ENCODE measurements at regions not wholly inside any gene's neighbourhood (a gene's known extent, or its start where the extent isn't known, plus 50 kb on each side); places are given as distances from the start of the nearest gene placed in this dataset.

DNA sequence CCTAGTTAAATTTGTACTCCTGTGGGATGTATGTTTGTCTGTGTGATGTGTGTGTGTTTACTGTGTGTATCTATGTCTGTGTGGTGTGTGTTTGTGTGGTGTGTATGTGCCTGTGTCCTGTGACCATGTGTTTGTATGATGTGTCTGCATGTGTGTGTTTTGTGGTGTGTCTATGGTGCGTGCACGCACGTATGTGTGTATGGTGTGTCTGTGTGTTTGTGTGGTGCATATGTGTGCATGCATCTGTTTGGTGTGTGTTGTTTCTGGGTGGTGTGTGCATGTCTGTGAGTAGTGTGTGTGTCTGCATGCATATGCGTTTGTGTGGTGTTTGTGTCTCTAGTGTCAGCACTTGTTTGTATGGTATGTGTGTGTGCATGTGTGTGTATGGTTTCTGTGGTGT is 174.2 kb upstream of the RBFOX1 start:
- Histone ChIP-seq H3K27me3 (ENCODE audit: control insufficient read depth in 3 of 3, insufficient read depth in 3 of 3, low read length in 3 of 3) (no peaks in the 10 kb centered on the region), H3K9ac (ENCODE audit: low read depth in 1 of 3, low read length in 3 of 3) (no peak overlapping the region), H3K36me3 (ENCODE audit: control insufficient read depth in 3 of 3, insufficient read depth in 3 of 3, low read length in 3 of 3) (no peaks in the 10 kb centered on the region), H3K9me3 (ENCODE audit: control insufficient read depth in 3 of 3, low read length in 3 of 3) (no peaks in the 10 kb centered on the region), H3K27ac (ENCODE audit: low read depth, low read length) (no peak overlapping the region), H3K4me1 (ENCODE audit: control insufficient read depth in 3 of 3, insufficient read depth in 3 of 3, low read length in 3 of 3) (no peaks in the 10 kb centered on the region), H3K4me3 (ENCODE audit: low read length in 3 of 3) (no peak overlapping the region)

DNA sequence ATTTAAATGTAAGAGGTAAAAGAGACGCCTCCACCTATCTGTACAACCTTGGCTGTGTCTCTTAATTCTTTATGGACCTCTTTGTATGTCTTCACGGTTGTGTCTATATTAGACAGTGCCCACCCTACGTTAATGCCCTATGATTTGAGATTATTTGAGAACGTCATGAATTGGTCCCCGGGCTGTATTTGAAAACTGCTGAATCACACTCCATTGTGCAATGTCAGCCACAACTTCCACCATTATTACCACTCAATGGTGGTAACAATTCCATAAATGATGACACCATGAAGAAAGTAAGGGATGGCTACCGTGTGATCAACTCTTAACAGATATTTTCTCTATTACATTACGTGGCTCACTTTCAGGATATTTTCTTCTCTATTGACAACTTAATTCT is 182.4 kb upstream of the RBFOX1 start:
- Histone ChIP-seq H3K9ac (ENCODE audit: low read depth in 1 of 3, low read length in 3 of 3) (no peak overlapping the region), H3K36me3 (ENCODE audit: control insufficient read depth in 3 of 3, insufficient read depth in 3 of 3, low read length in 3 of 3) (no peaks in the 10 kb centered on the region)

DNA sequence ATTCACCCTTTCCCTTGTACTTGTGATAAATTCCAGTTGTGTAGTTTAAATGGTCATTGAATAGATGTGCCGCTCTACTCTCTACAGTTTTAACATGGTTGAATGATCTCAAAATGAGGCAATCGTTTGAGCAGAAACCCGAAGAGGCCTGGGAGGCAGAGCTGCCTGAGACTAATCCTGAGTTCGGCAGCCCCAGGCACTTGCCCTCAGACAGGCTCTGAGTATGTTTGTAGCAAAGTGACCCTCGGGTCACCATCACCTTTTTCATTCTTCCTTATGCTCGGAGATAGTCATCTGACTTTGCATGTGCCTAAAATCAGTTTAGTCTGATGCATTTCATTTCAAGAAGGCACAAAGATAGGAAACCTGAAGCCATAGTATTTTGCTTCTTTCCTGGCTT is 184.0 kb upstream of the RBFOX1 start:
- Histone ChIP-seq H3K36me3 (ENCODE audit: control insufficient read depth in 3 of 3, insufficient read depth in 3 of 3, low read length in 3 of 3) (no peaks in the 10 kb centered on the region), H3K27me3 (ENCODE audit: control insufficient read depth in 3 of 3, insufficient read depth in 3 of 3, low read length in 3 of 3) (no peaks in the 10 kb centered on the region), H3K4me1 (ENCODE audit: control insufficient read depth in 3 of 3, insufficient read depth in 3 of 3, low read length in 3 of 3) (no peaks in the 10 kb centered on the region), H3K27ac (ENCODE audit: low read depth, low read length) (no peak overlapping the region), H3K9ac (ENCODE audit: low read depth in 1 of 3, low read length in 3 of 3) (no peak overlapping the region), H3K9me3 (ENCODE audit: control insufficient read depth in 3 of 3, low read length in 3 of 3) (no peaks in the 10 kb centered on the region), H3K4me3 (ENCODE audit: low read length in 3 of 3) (no peak overlapping the region)

More for the DNA sequence above, 182.4 kb upstream of the RBFOX1 start:
- Histone ChIP-seq H3K9me3 (ENCODE audit: control insufficient read depth in 3 of 3, low read length in 3 of 3) (no peaks in the 10 kb centered on the region), H3K27ac (ENCODE audit: low read depth, low read length) (no peak overlapping the region), H3K4me3 (ENCODE audit: low read length in 3 of 3) (no peak overlapping the region), H3K27me3 (ENCODE audit: control insufficient read depth in 3 of 3, insufficient read depth in 3 of 3, low read length in 3 of 3) (no peaks in the 10 kb centered on the region), H3K4me1 (ENCODE audit: control insufficient read depth in 3 of 3, insufficient read depth in 3 of 3, low read length in 3 of 3) (no peaks in the 10 kb centered on the region)

DNA sequence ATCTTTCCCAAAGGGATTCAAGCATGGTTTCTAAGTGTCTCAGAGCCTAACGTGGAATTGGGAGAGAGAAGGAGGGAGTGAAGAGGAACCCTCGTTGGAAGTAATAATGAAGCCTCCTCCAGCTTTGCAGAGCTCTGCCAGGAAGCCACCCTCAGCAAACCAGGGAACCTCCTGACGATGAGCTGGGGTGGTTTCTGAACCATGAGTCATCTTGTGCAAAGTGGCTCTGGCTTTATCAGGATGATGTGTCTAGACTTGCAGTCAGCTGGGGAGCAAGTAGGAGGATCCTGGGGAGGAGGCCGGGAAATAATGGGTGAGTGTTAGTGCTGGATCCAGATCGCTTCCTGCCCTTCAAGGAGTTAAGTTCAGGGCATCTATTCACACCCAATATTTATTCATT is 191.7 kb upstream of the RBFOX1 start:
- no peaks in the 10 kb centered on the region for H3K9me3 ChIP-seq (ENCODE audit: control insufficient read depth in 3 of 3, low read length in 3 of 3)

DNA sequence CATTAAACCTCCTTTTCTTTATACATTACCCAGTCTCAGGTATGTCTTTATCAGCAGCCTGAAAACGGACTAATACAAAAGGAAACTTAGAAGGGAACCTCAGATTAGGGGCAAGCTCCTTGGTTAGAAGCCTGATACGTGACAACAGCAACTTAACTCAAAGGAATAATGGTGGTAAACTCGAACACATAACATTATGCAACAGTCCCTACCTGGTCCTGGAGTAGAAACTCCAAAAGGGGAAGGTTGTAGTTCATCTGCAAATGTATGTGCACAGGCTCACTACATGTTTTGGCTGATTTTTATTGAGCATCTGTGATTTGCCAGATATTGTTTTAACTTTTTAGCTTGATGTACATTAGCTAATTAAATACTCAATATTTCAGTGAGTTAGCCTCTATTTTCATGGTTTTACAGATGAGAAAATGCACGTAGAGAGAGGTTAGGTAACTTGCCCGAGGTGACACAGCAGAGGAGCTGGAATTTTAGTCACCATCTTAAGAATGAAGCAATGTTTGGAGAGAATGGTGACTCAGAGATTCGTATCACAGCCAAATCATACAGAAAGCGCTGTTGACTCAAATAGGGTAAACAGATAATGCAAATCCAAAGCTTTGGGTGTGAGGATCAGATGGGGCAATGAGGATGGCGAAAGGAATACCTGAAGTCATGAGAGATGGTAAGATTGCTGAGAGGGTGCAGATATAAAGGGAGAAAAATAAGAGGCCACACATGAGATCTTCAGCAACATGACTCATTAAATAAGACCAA is 194.9 kb upstream of the RBFOX1 start:
- no peak overlapping the region for H3K9ac ChIP-seq (ENCODE audit: low read depth in 1 of 3, low read length in 3 of 3)
- H3K27ac ChIP-seq (ENCODE audit: low read depth, low read length), result no peak overlapping the region
- H3K27me3 ChIP-seq (ENCODE audit: control insufficient read depth in 3 of 3, insufficient read depth in 3 of 3, low read length in 3 of 3), result no peaks in the 10 kb centered on the region
- H3K36me3 ChIP-seq (ENCODE audit: control insufficient read depth in 3 of 3, insufficient read depth in 3 of 3, low read length in 3 of 3), result no peaks in the 10 kb centered on the region
- H3K4me1 ChIP-seq (ENCODE audit: control insufficient read depth in 3 of 3, insufficient read depth in 3 of 3, low read length in 3 of 3), result no peaks in the 10 kb centered on the region
- no peak overlapping the region for H3K4me3 ChIP-seq (ENCODE audit: low read length in 3 of 3)
- no peaks in the 10 kb centered on the region for H3K9me3 ChIP-seq (ENCODE audit: control insufficient read depth in 3 of 3, low read length in 3 of 3)

More for the DNA sequence above, 191.7 kb upstream of the RBFOX1 start:
- H3K9ac ChIP-seq (ENCODE audit: low read depth in 1 of 3, low read length in 3 of 3), result no peak overlapping the region
- no peaks in the 10 kb centered on the region for H3K27me3 ChIP-seq (ENCODE audit: control insufficient read depth in 3 of 3, insufficient read depth in 3 of 3, low read length in 3 of 3)
- H3K36me3 ChIP-seq (ENCODE audit: control insufficient read depth in 3 of 3, insufficient read depth in 3 of 3, low read length in 3 of 3), result no peaks in the 10 kb centered on the region
- no peak overlapping the region for H3K4me3 ChIP-seq (ENCODE audit: low read length in 3 of 3)
- H3K4me1 ChIP-seq (ENCODE audit: control insufficient read depth in 3 of 3, insufficient read depth in 3 of 3, low read length in 3 of 3), result no peaks in the 10 kb centered on the region
- H3K27ac ChIP-seq (ENCODE audit: low read depth, low read length), result no peak overlapping the region

DNA sequence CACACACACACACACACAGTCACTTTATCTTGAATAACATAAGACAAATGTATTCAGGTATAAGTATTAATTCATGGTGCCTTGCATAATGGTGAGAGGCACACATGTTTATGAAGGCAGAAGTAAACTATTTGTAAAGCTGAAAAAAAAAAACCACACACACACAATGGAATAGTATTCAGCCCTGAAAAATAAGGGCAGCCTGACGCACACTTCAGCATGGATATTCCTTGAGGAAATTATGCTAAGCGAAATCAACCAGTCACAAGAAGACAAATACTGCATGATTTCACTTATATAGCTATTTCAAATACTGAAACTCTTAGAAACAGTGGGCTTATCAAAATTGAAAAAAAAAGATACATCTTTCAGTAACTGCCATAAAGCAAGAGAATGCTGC is 200.2 kb upstream of the RBFOX1 start:
- Histone ChIP-seq H3K9me3 (ENCODE audit: control insufficient read depth in 3 of 3, low read length in 3 of 3) (no peaks in the 10 kb centered on the region), H3K27ac (ENCODE audit: low read depth, low read length) (no peak overlapping the region), H3K9ac (ENCODE audit: low read depth in 1 of 3, low read length in 3 of 3) (no peak overlapping the region), H3K4me1 (ENCODE audit: control insufficient read depth in 3 of 3, insufficient read depth in 3 of 3, low read length in 3 of 3) (no peaks in the 10 kb centered on the region), H3K36me3 (ENCODE audit: control insufficient read depth in 3 of 3, insufficient read depth in 3 of 3, low read length in 3 of 3) (no peaks in the 10 kb centered on the region), H3K4me3 (ENCODE audit: low read length in 3 of 3) (no peak overlapping the region), H3K27me3 (ENCODE audit: control insufficient read depth in 3 of 3, insufficient read depth in 3 of 3, low read length in 3 of 3) (no peaks in the 10 kb centered on the region)

DNA sequence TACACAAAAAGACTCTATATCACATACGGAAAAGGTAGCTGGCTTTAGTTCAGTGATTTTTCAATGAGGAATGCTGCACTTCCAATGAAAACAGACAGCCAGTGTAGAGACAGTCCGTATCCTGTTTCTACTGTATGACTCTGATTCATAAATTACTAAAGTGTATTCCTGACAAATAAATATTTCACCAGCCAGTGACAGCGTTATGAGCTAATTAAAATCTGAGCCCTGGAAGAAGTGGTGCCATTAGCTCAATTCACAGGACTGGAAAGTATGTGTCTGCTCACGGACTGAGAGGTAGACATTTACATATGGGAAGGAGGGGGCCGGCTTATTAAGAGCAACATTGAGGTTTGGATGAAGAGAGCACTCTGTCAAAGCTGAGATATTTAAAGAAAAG is 207.9 kb upstream of the RBFOX1 start:
- no peak overlapping the region for H3K9ac ChIP-seq (ENCODE audit: low read depth in 1 of 3, low read length in 3 of 3)
- H3K36me3 ChIP-seq (ENCODE audit: control insufficient read depth in 3 of 3, insufficient read depth in 3 of 3, low read length in 3 of 3), result no peaks in the 10 kb centered on the region
- H3K4me1 ChIP-seq (ENCODE audit: control insufficient read depth in 3 of 3, insufficient read depth in 3 of 3, low read length in 3 of 3), result no peaks in the 10 kb centered on the region
- no peak overlapping the region for H3K27ac ChIP-seq (ENCODE audit: low read depth, low read length)
- H3K4me3 ChIP-seq (ENCODE audit: low read length in 3 of 3), result no peak overlapping the region
- H3K9me3 ChIP-seq (ENCODE audit: control insufficient read depth in 3 of 3, low read length in 3 of 3), result no peaks in the 10 kb centered on the region
- H3K27me3 ChIP-seq (ENCODE audit: control insufficient read depth in 3 of 3, insufficient read depth in 3 of 3, low read length in 3 of 3), result no peaks in the 10 kb centered on the region

DNA sequence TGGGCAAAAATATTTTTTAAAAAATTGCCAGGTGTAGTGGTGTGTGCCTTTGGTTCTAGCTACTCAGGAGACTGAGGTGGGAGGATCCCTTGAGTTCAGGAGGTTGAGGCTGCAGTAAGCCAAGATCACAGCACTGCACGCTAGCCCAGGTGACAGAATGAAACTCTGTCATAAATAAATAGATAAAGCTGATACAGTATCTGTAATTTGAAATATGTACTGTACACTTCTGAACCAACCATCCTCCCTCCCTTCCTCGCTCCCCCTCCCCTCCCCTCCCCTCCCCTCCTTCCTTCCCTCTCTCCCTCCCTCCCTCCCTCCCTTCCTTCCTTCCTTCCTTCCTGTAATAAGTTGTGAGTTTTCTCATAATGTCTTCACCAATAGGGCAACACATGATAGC is 208.4 kb upstream of the RBFOX1 start:
- H3K9me3 ChIP-seq (ENCODE audit: control insufficient read depth in 3 of 3, low read length in 3 of 3), result no peaks in the 10 kb centered on the region
- H3K27me3 ChIP-seq (ENCODE audit: control insufficient read depth in 3 of 3, insufficient read depth in 3 of 3, low read length in 3 of 3), result no peaks in the 10 kb centered on the region
- H3K36me3 ChIP-seq (ENCODE audit: control insufficient read depth in 3 of 3, insufficient read depth in 3 of 3, low read length in 3 of 3), result no peaks in the 10 kb centered on the region
- no peak overlapping the region for H3K9ac ChIP-seq (ENCODE audit: low read depth in 1 of 3, low read length in 3 of 3)
- no peaks in the 10 kb centered on the region for H3K4me1 ChIP-seq (ENCODE audit: control insufficient read depth in 3 of 3, insufficient read depth in 3 of 3, low read length in 3 of 3)
- H3K27ac ChIP-seq (ENCODE audit: low read depth, low read length), result no peak overlapping the region
- H3K4me3 ChIP-seq (ENCODE audit: low read length in 3 of 3), result no peak overlapping the region

DNA sequence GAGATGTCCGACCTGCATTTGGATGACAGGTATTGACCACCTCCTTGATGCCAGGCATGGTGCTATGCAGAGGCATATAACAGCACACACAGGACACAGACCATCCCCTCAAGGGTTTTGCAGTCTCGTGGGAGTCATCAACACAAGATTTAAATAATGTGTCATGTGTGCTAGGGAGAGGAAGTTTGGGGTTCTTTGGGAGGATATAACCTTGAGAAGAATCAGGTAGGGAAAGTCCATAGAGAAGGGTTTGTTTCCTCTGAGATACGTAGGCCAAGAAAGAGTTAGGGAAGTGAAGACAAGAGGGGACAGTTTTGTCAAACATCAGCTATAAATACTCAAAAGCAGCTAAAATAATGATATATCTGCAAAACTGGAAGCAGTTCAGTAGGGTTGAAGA is 215.9 kb upstream of the RBFOX1 start:
- Histone ChIP-seq H3K9me3 (ENCODE audit: control insufficient read depth in 3 of 3, low read length in 3 of 3) (peaks cover 0 to 2% (median 0%) of the 10 kb centered on the region in 3 donors), H3K36me3 (ENCODE audit: control insufficient read depth in 3 of 3, insufficient read depth in 3 of 3, low read length in 3 of 3) (no peaks in the 10 kb centered on the region), H3K4me3 (ENCODE audit: low read length in 3 of 3) (no peak overlapping the region), H3K4me1 (ENCODE audit: control insufficient read depth in 3 of 3, insufficient read depth in 3 of 3, low read length in 3 of 3) (no peaks in the 10 kb centered on the region), H3K9ac (ENCODE audit: low read depth in 1 of 3, low read length in 3 of 3) (no peak overlapping the region), H3K27ac (ENCODE audit: low read depth, low read length) (no peak overlapping the region), H3K27me3 (ENCODE audit: control insufficient read depth in 3 of 3, insufficient read depth in 3 of 3, low read length in 3 of 3) (no peaks in the 10 kb centered on the region)

DNA sequence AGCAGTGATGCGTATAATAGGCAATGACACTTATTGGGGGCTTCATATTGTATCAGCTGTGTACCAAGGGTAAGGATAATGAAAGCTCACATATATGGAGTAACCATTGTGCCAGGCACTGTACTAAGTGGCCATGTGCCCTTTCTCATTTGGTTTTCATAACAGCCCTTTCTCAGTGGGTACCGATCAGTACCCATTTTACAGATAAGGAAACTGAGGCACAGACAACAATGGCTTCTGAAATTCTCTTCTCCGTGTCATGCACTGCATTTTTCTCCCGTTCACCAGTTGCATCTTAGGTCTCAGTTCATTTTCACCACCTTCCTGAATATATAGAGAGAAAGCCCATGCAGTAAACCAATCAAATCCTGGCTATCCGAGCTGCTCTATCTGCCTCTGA is 216.7 kb upstream of the RBFOX1 start:
- H3K4me3 ChIP-seq (ENCODE audit: low read length in 3 of 3), result no peak overlapping the region
- peaks cover 0 to 2% (median 0%) of the 10 kb centered on the region in 3 donors for H3K9me3 ChIP-seq (ENCODE audit: control insufficient read depth in 3 of 3, low read length in 3 of 3)
- no peak overlapping the region for H3K27ac ChIP-seq (ENCODE audit: low read depth, low read length)

More for the DNA sequence above, 216.7 kb upstream of the RBFOX1 start:
- Histone ChIP-seq H3K36me3 (ENCODE audit: control insufficient read depth in 3 of 3, insufficient read depth in 3 of 3, low read length in 3 of 3) (no peaks in the 10 kb centered on the region), H3K9ac (ENCODE audit: low read depth in 1 of 3, low read length in 3 of 3) (no peak overlapping the region), H3K4me1 (ENCODE audit: control insufficient read depth in 3 of 3, insufficient read depth in 3 of 3, low read length in 3 of 3) (no peaks in the 10 kb centered on the region), H3K27me3 (ENCODE audit: control insufficient read depth in 3 of 3, insufficient read depth in 3 of 3, low read length in 3 of 3) (no peaks in the 10 kb centered on the region)
